MM.1S (cell line): ENCODE measurements at regions not wholly inside any gene's neighbourhood (a gene's known extent, or its start where the extent isn't known, plus 50 kb on each side); places are given as distances from the start of the nearest gene placed in this dataset.

Experiments
- CTCF ChIP-seq: fragments of 300-600 bp; sonication (generic); IDR thresholded peaks from 2 replicates; pipeline ENCODE4 v1.5.1; 2016; ENCODE audit warnings: antibody characterized with exemption, low read length, mixed read lengths
- EZH2 ChIP-seq: fragments of 300-600 bp; sonication (generic); optimal IDR thresholded peaks from 2 replicates; pipeline ENCODE3; 2017; ENCODE audit warnings: low read depth, mild to moderate bottlenecking, antibody characterized with exemption, low read length, mixed read lengths
- EZH2phosphoT487 ChIP-seq: fragments of 300-600 bp; sonication (generic); IDR thresholded peaks from 2 replicates; pipeline ENCODE4 v1.6.1; 2018; ENCODE audit warnings: antibody characterized with exemption, low read length

- TF ChIP-seq CTCF (no peak), EZH2phosphoT487 (no peak), EZH2 (no peak)
Measured at GRCh38 chr2:203586206-203586605, 51.1 kb upstream of the RAPH1 start.
